GM18498 (cell line): ENCODE measurements at regions not wholly inside any gene's neighbourhood (a gene's known extent, or its start where the extent isn't known, plus 50 kb on each side); places are given as distances from the start of the nearest gene placed in this dataset.

ENCODE experiments used
- ATAC-seq: cut with Tn5 transposase; IDR thresholded peaks from one replicate; pipeline ENCODE4 v1.9.1; 2021; ENCODE audit warnings: mild to moderate bottlenecking, moderate library complexity; ENCODE audit not compliant: unreplicated experiment

DNA sequence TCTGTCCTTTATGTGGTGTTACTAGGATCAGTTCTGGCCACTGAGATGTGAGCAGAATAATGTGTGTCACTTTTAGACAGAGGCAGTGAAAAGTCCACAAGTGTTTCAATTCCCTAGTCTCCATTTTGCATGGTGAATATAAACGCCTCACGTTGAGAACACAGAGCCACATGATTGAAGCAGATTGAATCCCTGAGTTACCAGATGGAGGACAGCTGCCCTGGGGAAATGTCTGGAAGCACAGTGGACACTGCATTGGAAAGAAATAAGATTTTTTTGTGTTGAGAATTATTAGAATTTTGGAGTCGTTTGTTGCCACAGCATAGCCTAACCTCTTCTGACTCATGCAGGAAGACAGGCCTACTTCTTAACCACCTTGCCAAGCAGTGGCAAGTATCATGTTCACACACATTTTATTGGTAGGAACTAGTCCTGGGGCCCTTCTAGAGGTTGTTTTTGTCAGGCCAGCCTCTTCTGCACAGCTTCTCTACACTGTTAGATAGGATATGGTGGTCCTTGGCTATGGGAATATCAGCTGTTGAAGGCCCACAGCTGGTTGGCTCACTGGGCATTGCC lies 188.6 kb downstream of the TMEM182 start:
- no peak for ATAC-seq

DNA sequence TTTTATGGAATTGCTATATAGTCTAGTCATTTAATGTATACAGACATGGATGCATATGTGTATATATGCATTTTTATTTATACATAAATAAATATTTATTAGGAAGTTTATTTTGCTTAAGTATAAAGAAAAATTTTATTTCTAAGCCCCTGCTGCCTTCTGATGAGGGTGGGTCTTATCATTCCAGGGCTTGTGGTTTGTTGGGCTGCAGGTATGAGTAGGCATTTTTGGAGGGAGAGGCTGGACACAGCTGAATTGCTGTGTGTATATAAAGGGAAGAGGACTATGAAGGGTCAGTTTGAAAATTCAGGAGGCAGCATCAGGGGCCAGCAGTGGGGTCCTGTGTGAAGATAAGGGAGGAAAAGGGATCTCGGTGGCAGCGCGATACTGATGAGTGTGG lies 189.4 kb downstream of the TMEM182 start:
- ATAC-seq = no peak

DNA sequence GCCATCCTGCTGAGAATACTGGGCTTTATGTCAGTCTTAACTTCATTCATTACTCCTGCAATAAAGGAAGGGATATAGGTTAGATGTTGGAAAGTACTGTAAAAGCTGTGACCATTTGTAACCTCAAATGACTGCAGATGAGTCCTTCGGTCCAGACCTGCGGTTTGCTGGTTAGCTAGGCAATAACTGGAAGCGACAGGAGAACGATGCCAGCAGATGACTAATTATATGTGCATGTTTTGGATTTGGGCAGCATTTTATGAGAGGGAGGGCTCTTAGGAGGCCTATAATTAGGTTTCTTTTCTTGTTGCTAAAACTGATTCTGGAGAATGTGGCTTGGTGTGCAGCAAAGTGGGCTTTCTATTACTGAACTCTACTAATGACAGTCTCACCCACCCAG lies 205.6 kb downstream of the TMEM182 start:
- ATAC-seq = no peak

DNA sequence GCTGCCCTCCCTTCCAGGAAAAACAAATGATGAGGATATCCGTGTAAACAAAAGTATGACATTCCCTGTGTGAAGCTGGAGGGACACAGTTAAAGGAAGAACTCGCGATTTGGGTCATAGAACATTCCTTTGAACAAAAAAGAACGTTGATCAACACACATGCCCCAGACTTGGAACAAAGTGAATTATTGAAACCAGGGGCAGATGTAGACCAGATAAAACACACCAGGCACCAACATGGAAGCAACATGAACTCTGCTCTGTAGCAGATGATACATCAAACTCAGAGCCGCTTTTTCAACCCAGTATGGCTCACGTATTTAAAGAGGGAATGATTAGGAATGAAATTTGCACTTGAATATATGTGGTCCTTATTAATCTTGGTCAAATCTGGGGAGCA lies 206.5 kb downstream of the TMEM182 start:
- ATAC-seq = no peak

DNA sequence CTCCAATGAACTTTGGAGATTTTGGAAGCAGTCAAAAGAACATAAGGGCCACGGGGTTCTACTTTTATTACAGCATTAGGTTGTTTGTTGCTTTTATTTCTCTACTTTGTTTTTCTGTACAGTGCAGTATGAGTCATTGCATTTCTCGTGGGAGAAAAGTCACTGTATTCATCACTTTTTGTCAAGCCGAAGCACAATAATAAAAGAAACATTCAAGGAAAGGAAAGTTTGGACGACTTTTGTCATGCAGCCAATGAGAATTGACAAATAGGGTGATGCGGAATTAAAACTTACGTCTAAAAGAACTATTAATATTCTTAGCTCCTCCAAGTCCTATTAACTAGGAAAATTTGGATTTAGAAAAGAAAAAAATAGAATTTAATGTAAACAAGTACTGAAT lies 209.9 kb downstream of the TMEM182 start:
- ATAC-seq = no peak

DNA sequence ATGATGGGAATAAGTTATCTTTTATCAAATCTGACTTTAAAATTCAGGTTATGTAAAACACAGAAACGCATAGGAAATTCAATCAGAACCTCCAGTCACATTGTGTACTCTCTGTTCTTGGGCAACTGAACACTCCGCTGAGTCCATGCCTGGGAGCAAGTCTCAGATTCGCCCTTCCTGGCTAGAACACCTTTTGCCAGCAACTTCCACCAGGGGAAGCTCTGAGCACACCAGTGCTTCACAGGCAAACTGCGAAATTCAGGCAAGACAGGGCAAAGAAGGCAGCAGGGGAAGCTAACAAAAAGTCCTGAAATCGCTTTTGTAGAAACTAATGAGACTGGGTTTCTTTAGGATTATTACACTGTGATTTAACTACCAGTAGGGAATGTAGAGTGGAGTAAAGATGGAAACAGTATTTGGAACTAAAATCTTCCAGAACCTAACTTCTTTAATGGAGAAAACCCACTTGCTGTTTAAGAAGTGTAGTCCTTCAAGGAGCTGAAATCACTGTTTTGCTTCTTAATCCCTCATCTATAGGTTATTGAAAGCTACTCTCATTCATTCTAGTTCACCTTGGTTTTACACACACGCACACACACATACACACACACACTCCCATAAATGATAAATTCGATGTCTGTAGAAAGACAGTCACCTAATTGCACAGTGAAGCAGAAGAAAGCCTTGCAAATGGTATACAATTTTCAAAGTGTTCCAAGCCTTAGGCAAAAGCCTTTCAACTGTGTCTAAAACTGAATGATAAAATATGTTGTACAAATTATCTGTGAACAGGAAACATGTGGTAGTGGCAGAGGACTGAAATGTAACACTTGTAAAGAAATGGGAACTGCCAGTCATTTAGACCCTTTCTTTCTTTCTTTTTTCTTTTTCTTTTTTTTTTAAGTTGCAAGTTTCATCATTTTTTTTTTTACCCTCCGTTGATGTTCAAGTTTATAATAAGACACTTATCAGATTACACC lies 214.5 kb downstream of the TMEM182 start:
- peak; percentile 87 for ATAC-seq

DNA sequence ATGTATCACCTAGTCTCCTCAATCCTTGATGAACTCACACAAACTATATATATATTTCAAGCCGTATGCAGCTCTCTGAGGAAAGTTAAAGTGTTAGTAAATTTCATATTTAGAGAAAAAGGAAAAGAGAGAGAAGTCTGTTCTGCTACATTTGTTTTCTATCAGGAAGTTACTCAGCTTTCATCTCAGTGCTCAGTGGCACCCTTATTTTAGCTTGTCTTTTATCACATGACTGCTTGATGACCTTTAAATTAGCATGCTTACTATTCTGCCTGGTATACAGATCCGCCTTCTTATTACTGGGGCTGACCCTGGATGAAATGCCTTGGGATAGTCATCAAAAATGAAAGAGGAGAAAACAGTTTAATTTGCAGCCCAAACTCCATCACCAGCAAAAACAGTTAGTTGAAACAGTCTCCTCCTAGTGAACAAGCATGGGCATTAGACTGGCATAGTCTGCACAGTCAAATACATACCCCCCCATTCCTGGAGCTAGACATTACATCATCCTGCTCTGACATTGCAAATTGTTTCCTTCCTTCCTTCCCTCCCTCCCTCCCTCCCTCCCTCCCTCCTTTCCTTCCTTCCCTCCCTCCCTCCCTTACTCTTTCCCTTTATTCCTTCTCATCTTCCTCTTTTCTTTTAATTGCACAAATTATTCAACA lies 215.7 kb downstream of the TMEM182 start:
- ATAC-seq = no peak

DNA sequence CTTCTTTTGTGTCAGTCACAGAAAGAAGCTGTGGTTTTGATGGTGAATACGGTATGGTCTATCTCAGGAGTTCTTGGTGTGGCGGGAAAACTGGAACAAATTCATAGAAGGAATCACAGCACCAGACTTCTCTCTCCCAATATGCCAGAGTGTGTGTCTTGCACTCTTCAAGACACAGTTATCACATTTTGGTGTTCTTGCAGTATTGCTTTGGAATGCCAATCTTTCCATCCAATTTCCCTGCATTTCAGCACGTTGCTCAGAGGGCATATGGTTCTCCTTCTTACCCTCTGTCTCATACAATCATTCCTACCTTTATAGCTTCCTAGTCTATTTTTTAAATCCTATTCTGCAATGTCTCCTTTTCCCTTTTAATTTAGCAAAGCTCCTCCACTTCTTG lies 216.3 kb downstream of the TMEM182 start:
- ATAC-seq = no peak

DNA sequence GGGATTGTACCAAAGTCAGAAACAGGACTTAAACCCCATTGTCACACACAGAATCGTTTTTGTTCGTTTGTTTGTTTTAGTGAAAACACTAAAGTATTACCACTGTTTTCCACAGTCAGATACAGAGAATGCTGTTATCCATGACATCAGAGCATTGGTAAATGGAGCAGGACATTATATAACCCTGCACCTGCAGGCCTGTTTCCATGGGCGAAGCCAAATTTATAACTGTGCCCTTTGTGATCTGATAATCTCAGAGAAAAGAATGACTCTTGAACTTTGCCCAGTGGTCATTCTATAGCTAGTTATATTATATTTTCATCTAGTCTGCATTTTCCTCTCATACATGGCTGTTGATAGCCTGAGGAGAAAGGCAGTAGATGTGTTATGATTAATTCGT lies 217.6 kb downstream of the TMEM182 start:
- ATAC-seq = no peak

DNA sequence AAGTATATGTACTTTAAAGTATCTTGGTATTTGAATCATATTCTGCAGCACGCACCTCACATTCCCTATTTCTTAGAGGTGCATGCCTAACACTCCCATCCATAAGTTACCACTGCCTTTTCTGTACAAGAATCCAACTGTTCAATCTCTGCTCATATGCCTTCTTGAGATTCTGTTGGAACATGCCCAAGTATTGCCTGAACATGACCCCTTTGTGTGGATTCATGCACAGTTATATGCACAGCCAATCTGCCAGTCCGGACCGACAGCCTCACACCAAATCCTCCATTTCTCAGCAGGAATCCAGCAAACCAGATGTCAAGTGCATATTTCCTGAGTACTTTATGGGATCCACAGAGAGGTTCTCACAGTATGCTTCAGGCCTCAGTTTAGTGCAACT lies 222.0 kb downstream of the TMEM182 start:
- ATAC-seq = no peak

DNA sequence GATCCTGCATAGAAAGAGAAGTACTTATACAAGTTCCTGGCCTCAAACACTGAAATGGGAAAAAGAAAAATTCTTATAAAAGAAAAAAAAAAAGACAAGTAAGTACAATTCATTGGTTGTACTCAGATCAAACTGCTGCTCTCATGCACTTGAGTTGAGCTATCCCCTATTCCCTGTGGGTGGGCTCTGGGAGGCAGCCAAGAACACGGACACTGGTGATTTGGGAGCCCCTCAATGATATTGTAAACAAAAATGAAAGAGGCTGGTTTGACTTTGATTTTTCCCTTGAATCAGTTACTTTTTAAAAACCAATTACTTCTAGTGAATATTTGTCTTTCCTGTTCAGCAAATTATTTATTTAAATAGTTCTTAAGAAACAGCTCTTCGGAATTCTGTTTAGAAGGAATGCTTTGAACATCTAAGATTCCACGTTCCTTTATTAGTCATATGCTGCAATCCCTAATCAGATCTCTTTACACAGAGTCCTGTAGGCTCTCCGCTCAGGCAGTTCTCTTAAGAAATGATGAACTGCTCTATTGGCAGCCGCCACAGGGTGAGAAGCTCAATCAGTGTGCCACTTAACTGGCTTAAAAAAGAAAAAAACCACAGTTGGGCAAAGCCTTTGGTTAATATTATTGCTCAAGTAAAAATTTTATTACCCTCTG lies 225.1 kb downstream of the TMEM182 start:
- ATAC-seq = no peak

DNA sequence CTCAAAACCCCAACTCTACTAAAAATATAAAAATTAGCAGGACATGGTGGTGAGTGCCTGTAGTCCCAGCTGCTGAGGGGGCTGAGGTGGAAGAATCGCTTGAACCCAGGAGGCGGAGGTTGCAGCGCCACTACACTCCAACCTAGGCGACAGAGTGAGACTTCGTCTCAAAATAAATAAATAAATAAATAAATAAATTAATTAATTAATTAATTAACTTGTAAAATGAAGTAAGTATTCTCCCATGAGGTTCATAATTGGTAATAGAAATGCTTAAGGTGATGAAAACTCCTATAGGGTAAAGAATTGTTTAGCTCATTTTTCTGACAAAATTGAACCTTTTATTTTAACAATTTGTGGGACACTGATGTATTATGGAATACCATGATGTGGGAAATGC lies 230.8 kb downstream of the TMEM182 start:
- ATAC-seq = no peak

DNA sequence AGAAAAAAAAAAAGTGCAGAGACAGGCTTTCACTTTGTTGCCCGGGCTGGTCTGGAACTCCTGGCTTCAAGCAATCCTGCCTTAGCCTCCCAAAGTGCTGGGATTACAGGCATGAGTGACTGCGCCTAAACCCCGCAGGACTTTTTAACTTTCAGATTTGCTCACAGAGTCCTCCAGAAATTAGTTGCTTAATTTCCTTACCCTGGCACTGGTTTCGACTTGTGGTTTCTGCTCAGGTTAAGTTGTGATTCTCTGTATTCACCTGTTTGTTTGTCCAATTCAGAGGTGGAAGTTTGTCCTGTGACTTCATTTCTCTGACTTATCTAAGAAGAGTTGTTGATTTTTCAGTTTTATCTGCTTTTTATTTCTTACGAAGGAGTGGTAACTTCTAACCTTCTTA lies 238.1 kb downstream of the TMEM182 start:
- no peak for ATAC-seq

DNA sequence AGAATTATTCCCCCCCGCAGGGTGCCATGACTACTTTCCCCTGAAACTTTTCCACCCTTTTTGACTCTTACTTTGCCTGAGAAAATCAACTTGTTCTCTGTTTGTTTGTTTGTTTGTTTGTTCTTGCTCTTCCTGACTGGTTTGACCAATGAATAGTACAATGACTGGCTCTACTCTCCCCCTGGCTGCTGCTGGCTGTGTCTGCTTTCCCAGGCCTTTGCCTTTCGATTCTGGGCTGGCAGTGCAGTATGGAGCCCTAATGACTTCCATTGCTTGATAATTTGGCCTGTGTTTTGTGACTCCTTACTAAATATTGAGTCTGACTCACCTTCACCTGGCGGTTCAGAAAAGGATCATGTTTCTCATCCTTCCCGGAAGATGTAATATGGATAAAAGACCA lies 241.1 kb downstream of the TMEM182 start:
- no peak for ATAC-seq

DNA sequence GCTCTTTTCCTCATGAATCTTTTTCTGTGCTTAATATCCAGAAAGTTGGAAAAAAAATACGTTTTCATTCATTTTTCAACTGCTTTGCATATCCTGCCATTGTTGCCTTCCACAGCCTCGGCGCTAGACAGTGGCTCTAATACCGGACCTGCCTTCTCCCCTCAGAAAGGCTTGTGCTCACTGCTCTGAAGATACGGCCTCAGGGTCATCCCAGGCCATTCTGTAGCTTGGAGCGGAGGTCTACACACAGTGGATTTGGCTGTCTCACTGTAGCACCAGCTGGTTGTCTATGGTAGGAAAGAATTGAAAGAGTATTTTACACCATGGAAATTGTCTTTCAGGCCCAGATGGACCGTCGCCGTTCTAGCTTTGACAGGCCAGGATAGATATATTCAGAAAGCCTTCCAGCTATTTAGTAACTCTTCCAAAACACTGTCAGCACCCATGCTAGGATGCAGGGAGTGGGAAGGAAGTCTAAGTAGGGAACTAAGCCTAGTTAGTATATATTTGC lies 242.0 kb downstream of the TMEM182 start:
- no peak for ATAC-seq

DNA sequence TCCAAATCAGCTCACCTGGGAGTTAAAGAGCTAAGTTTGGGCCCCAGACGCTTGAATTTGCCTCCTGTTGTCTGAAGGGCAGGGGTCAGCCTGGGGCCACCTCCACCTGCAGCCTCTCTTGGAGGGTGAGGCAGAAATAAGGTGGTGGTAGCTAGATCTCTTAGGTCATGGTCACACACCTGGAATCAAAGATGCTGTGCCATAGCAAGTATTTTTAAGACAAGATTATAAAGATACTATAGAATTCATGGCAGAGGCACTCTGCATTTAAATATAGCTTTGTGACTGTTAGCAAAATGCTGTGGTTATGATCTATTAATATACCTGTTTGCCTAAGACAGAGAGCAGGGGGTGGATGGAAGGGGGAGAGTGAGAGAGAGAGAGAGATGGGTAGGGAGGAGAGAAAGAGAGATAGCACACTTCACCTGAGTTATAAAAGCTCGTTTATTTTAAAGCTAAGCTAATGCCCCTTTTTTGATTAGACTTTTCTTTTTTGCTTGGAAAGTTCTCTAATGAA lies 242.7 kb downstream of the TMEM182 start:
- ATAC-seq = no peak

DNA sequence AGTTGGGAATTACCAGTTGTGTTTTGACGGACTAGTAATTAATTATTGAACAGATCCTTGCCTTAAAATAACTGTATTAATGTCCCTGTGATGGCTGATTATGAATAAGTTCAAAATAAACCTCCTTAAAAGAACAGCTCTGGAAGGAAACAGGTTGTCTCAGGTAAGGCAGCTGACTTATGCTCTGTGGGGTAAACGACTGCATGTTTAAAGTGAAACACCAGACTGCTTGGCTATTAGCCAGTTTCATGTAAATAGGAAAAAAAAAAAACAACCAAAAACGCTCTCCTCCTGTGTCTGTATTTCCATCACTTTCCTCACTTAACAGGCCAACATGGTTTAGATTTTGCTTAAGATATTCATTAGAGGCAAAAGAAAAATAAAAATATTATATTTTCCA lies 243.6 kb downstream of the TMEM182 start:
- no peak for ATAC-seq

DNA sequence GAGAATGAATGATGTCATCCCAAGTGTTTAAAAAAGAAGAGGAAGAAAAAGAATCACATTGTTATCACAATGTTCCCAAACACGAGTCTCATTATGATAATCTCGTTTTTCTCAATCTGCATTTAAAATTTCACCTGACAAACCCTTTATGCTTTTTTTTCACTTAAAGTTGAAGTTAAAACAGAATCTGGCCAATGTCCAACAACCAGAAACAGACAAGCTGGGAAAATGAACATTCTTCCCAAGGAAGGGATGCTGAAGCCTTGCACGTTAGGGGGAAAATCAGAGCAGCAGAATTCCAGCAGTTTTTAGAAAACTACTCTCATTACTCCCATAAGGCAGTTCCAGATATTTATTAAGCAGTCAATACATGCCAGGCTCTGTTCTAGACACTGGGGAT lies 245.3 kb downstream of the TMEM182 start:
- no peak for ATAC-seq

DNA sequence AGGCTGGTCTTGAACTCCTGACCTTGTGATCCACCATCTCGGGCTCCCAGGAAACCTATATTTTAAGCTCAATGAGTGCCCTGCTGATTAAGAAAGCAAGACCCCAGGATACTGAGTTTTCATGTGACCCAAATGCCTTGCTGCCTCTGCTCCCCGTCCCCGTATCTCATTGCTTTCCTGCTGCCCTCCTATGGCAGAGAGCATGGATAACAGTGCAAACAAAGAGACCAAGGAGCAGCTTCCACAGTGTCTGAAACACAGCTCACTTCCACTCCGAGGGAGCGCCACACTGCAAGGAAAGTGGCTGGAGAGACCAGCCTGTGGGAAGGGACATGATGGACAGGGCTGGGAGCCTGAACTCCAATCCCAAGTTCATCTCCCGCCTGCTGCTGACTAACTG lies 246.8 kb downstream of the TMEM182 start:
- ATAC-seq = no peak

DNA sequence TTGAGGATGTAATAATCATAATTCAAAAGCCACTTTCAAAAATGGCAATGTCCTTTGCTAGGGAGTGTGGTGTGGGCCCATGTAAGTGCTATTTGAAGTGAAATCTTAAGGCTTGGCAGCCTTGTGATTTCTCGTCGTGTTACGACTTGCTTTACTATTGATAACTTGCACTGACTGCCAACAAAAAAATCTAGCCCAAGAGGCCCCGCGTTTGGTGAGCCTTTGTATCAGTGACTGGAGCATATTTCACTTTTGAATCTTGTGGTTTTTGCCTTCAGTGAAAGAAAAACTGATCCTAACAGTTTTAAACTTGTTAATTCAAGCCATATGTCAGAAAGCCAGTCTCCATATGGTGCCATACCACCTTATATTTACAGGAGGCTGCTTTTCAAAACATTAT lies 248.0 kb downstream of the TMEM182 start:
- no peak for ATAC-seq

DNA sequence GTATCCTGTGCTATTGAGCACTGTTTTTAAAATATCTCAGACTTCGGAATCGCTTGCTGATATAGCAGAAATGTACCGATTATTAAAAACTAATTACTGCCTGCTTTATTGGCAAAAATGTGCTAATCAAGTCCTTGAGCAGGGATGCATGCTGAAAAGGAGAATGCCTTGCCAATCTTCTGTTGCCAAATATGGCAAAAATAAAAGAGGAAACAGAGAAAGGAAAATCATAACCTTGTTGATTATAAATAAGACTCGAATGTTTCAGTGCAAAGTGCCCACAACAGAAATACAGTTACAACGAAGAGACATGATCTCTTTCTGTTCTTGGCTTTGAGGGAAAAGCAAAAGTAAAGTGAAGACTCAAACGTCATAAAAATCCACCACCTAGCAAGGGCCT lies 248.5 kb downstream of the TMEM182 start:
- no peak for ATAC-seq
